Spleen (tissue), 7 donors: ENCODE measurements at regions not wholly inside any gene's neighbourhood (a gene's known extent, or its start where the extent isn't known, plus 50 kb on each side); places are given as distances from the start of the nearest gene placed in this dataset.

Experiments used
- CTCF ChIP-seq, 11 experiments: fragments of 200-600 bp in 7 of 11; fragments of 450-650 bp in 4 of 11; sonication (generic) in 4 of 11; IDR thresholded peaks in 8 of 11; conservative IDR thresholded peaks in 3 of 11; 1 replicate in 7 of 11; 2 replicates in 4 of 11; pipeline versions ENCODE4 v1.4.0 to v1.8.0; 2016 to 2021; ENCODE audit warnings: antibody characterized with exemption in 11 of 11, inconsistent platforms in 4 of 11, mild to moderate bottlenecking in 1 of 11
- POLR2A ChIP-seq, 3 donors: fragments of 450-650 bp; IDR thresholded peaks; one replicate each; pipeline ENCODE4 v1.5.1; 2017; ENCODE audit warnings: antibody characterized with exemption in 3 of 3, mild to moderate bottlenecking in 1 of 3
- donor health status: DM: no; HTN: no; CAD: no; lungs with moderate emphysema.
- donor health status: DM: no; HTN: no; CAD: no.
- donor health status: DM: no; HTN: no; CAD: no.

- TF ChIP-seq CTCF (IDR thresholded peaks at IDR 0.05 in 8 of 11, conservative IDR thresholded peaks at IDR 0.05 in 3 of 11) = no peak
- no peak for TF ChIP-seq POLR2A (IDR thresholded peaks at IDR 0.05)
Measured at GRCh38 chr20:51864967-51865366, 62.6 kb upstream of the SALL4 start.
